GM12878 (cell line): ENCODE measurements at regions not wholly inside any gene's neighbourhood (a gene's known extent, or its start where the extent isn't known, plus 50 kb on each side); places are given as distances from the start of the nearest gene placed in this dataset.

Source experiments
- ATAC-seq: fragments of 200-7000 bp; cut with Tn5 transposase; 3 replicates; pipeline ENCODE4 v1.9.1; 2020; ENCODE audit warnings: mild to moderate bottlenecking, moderate library complexity
- BruUV-seq: library from RNA; stranded (reverse); fragments of 400-500 nt; replicated peaks from 2 replicates; lab custom pipeline; 2021; lab: Mats Ljungman, UMichigan
- CTCF ChIA-PET: fragments of 300-600 bp; sonication (Branson Sonifier 250); formaldehyde crosslinking; extraction: SDS; loops from one replicate; lab custom pipeline; 2021; ENCODE audit warnings: inconsistent platforms; lab: Yijun Ruan, JAX
- POLR2A ChIA-PET: fragments of 350-600 bp; formaldehyde crosslinking; extraction: SDS; loops from one replicate; lab custom pipeline; 2021; ENCODE audit warnings: inconsistent platforms; lab: Charles Lee
- RAD21 ChIA-PET: fragments of 300-600 bp; sonication (Branson Sonifier 250); formaldehyde crosslinking; loops from one replicate; lab custom pipeline; 2023; ENCODE audit warnings: antibody characterized with exemption; ENCODE audit not compliant: unreplicated experiment; lab: Charles Lee
- SMC1A ChIA-PET: fragments of 300-600 bp; sonication (Branson Sonifier 250); formaldehyde crosslinking; loops from one replicate; lab custom pipeline; 2023; ENCODE audit not compliant: unreplicated experiment, uncharacterized antibody; lab: Charles Lee
- DNase-seq: peaks from one replicate; pipeline ENCODE4 v3.0.0-alpha.2; 2011; ENCODE audit warnings: low read depth, low spot score
- FAIRE-seq: peaks from 3 replicates; lab custom pipeline; 2011; peaks lifted over from hg19 to GRCh38; lab: Jason Lieb, UNC
- H2AFZ ChIP-seq: 2 replicates; pipeline ENCODE4 v1.6.0; 2011; ENCODE audit warnings: low read depth, low read length, control low read depth; ENCODE audit not compliant: control insufficient read depth
- H3K27ac ChIP-seq: 2 replicates; pipeline ENCODE4 v1.5.1; 2011; ENCODE audit warnings: control low read depth; ENCODE audit not compliant: control insufficient read depth, insufficient read depth
- H3K27me3 ChIP-seq, 2 experiments: replicated peaks in 1 of 2; 2 replicates each; pipeline versions ENCODE4 v1.6.0 to v1.6.1; 2011; ENCODE audit warnings: low read length in 1 of 2; ENCODE audit not compliant: control insufficient read depth in 2 of 2, insufficient read depth in 2 of 2
- H3K36me3 ChIP-seq, 2 experiments: 2 replicates each; pipeline ENCODE4 v1.5.1; 2011; ENCODE audit warnings: low read length in 1 of 2; ENCODE audit not compliant: control insufficient read depth in 2 of 2, insufficient read depth in 2 of 2
- H3K4me1 ChIP-seq: 2 replicates; pipeline ENCODE4 v1.6.1; 2011; ENCODE audit warnings: mild to moderate bottlenecking, low read length, moderate library complexity, mixed read lengths; ENCODE audit not compliant: control insufficient read depth, insufficient read depth
- H3K4me2 ChIP-seq: 2 replicates; pipeline ENCODE4 v1.6.0; 2011; ENCODE audit warnings: control low read depth; ENCODE audit not compliant: control insufficient read depth, insufficient read depth
- H3K4me3 ChIP-seq: fragments of 200-600 bp; sonication (generic); 2 replicates; pipeline ENCODE4 v1.5.1; 2016
- H3K79me2 ChIP-seq: 2 replicates; pipeline ENCODE4 v1.6.0; 2011; ENCODE audit warnings: low read length; ENCODE audit not compliant: control insufficient read depth, insufficient read depth
- H3K9ac ChIP-seq: 2 replicates; pipeline ENCODE4 v1.8.0; 2011; ENCODE audit warnings: low read length, control low read depth, mixed read lengths; ENCODE audit not compliant: control insufficient read depth, insufficient read depth
- H3K9me3 ChIP-seq: replicated peaks from 3 replicates; pipeline ENCODE4 v1.5.1; 2011; ENCODE audit warnings: mild to moderate bottlenecking, low read length; ENCODE audit not compliant: control insufficient read depth, insufficient read depth
- H4K20me1 ChIP-seq: 2 replicates; pipeline ENCODE4 v1.6.0; 2011; ENCODE audit not compliant: control insufficient read depth, insufficient read depth
- ATF7 ChIP-seq: fragments of 450-650 bp; IDR thresholded peaks from 2 replicates; pipeline ENCODE4 v1.6.1; 2016; ENCODE audit warnings: low read depth, mild to moderate bottlenecking
- CBX3 ChIP-seq: fragments of 200-600 bp; sonication (generic); IDR thresholded peaks from 2 replicates; pipeline ENCODE4 v1.6.1; 2016; ENCODE audit warnings: low read depth, borderline replicate concordance
- CREB1 ChIP-seq: IDR thresholded peaks from 2 replicates; pipeline ENCODE4 v1.6.1; 2012; ENCODE audit warnings: low read depth, mild to moderate bottlenecking, inconsistent platforms
- FOXK2 ChIP-seq: fragments of 450-650 bp; IDR thresholded peaks from 2 replicates; pipeline ENCODE4 v1.6.1; 2017; ENCODE audit warnings: mild to moderate bottlenecking, moderate library complexity
- KDM1A ChIP-seq: fragments of 200-600 bp; sonication (generic); IDR thresholded peaks from 2 replicates; pipeline ENCODE4 v1.6.1; 2016; ENCODE audit warnings: borderline replicate concordance
- NFXL1 ChIP-seq: fragments of 450-650 bp; IDR thresholded peaks from 2 replicates; pipeline ENCODE4 v1.6.1; 2017; ENCODE audit warnings: antibody characterized with exemption, mild to moderate bottlenecking, borderline replicate concordance
- NR2C2 ChIP-seq: IDR thresholded peaks from 2 replicates; pipeline ENCODE4 v1.6.1; 2011; ENCODE audit warnings: borderline replicate concordance, low read depth; ENCODE audit not compliant: control insufficient read depth, insufficient read length
- RELA ChIP-seq: fragments of 450-650 bp; IDR thresholded peaks from 2 replicates; pipeline ENCODE4 v1.8.0; 2014; ENCODE audit warnings: borderline replicate concordance; ENCODE audit not compliant: partially characterized antibody
- TCF3 ChIP-seq: IDR thresholded peaks from 2 replicates; pipeline ENCODE4 v1.6.1; 2012; ENCODE audit warnings: low read depth, mild to moderate bottlenecking, low read length, borderline replicate concordance; ENCODE audit not compliant: insufficient read depth
- ZNF274 ChIP-seq: IDR thresholded peaks from one replicate; pipeline ENCODE4 v1.8.0; 2011; ENCODE audit not compliant: insufficient read length, insufficient read depth
- WGBS: methylation state at CpG from one replicate; pipeline ENCODE4 v1.1.6; 2016; ENCODE audit warnings: low lambda C conversion rate; ENCODE audit not compliant: insufficient replicate concordance, insufficient coverage; ENCODE audit errors: missing lambda C conversion rate; 5-methylcytosine and 5-hydroxymethylcytosine counted together
- in situ Hi-C: fragments of 300-500 bp; cut with MboI; formaldehyde crosslinking; loops from 9 replicates; pipeline ENCODE4 v1.14.3; 2018; ENCODE audit warnings: mixed read lengths
- intact Hi-C: fragments of 100-400 bp; cut with micrococcal nuclease; formaldehyde crosslinking; loops from one replicate; pipeline ENCODE4 v1.14.2; 2022; ENCODE audit not compliant: unreplicated experiment
- TF ChIP-seq, protein P1 (sequence below): fragments of 450-650 bp; IDR thresholded peaks from 2 replicates; pipeline ENCODE4 v1.6.1; 2016; ENCODE audit warnings: mild to moderate bottlenecking
- TF ChIP-seq, protein P2 (sequence below): fragments of 450-650 bp; IDR thresholded peaks from 2 replicates; pipeline ENCODE4 v1.6.1; 2018; ENCODE audit warnings: borderline replicate concordance, mild to moderate bottlenecking; ENCODE audit not compliant: partially characterized antibody
- TF ChIP-seq, protein P3 (sequence below): IDR thresholded peaks from 2 replicates; pipeline ENCODE4 v1.6.1; 2011; ENCODE audit warnings: borderline replicate concordance, low read depth, mild to moderate bottlenecking, moderate library complexity, low read length; ENCODE audit not compliant: insufficient read depth, poor library complexity, severe bottlenecking
- TF ChIP-seq, protein P4 (sequence below): fragments of 450-650 bp; IDR thresholded peaks from 2 replicates; pipeline ENCODE4 v1.6.1; 2017; ENCODE audit warnings: borderline replicate concordance
- TF ChIP-seq, protein P5 (sequence below): IDR thresholded peaks from 2 replicates; pipeline ENCODE4 v1.6.1; 2012; ENCODE audit warnings: low read depth, low read length, improper control_type of control experiment

DNA sequence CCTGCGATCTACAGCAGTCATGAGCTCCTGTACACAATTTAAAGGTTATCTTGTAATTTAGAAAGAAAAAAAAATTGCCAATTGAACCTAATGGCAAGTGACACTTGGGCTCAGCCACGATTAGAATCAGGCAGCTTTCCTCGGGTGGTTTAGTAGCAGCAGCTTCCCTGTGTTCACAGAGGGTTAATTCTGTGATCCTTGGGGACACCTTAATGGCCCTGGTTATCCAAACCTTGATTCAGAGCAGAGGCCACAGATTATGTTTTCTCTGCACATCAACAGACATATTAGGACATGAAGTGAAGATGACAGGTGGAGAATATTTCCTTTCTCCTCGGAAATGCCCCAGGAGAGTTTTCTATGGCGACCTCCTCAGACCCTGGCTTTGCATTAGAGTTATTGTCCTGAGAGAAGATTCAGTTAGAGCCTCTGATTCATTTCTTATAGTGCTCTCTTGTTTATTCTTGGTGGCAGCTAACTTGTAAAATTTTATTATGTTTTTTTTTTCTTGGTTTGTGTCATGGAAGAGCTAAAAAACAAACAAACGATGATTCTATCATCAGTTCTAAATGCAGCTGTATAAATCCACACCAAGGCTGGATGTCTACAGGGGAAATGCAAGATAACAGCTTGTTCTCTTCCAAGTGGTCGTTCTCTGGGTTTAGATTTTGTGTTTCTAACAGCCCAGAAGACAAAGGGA lies 351.2 kb upstream of the DYNLRB2 start (continued):
- TF ChIP-seq NFXL1 (no peak), RELA (no peak), FOXK2 (no peak), NR2C2 (no peak)
- TF ChIP-seq, protein P1, sequence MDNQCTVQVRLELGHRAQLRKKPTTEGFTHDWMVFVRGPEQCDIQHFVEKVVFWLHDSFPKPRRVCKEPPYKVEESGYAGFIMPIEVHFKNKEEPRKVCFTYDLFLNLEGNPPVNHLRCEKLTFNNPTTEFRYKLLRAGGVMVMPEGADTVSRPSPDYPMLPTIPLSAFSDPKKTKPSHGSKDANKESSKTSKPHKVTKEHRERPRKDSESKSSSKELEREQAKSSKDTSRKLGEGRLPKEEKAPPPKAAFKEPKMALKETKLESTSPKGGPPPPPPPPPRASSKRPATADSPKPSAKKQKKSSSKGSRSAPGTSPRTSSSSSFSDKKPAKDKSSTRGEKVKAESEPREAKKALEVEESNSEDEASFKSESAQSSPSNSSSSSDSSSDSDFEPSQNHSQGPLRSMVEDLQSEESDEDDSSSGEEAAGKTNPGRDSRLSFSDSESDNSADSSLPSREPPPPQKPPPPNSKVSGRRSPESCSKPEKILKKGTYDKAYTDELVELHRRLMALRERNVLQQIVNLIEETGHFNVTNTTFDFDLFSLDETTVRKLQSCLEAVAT = no peak

DNA sequence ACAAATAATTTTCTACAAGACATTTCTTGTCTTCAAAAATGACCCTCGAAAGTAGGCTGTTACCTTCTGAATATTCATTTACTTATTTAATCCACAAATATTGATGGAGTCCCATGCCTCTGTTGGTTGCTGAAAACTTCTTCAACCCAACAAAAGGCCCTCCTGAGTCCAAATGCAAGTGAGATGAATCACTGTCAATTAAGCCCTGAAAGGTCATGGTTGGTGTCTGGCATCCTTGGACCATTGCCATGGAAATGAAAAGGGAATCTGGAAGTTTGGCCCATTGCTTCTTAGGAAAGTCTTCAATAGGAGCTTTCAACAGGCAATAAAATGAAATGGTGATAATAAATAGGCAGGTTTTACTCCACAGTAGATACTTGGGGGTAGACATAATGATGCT lies 364.7 kb upstream of the DYNLRB2 start:
- WGBS = 0% methylated on average over 1 of the region's 1 CpG
- no peaks in the 10 kb centered on the region for H3K79me2 ChIP-seq
- ChIA-PET SMC1A (no interaction called here), RAD21 (no interaction called here), POLR2A (no interaction called here), CTCF (no interaction called here)
- H4K20me1 ChIP-seq = no peaks in the 10 kb centered on the region
- ATAC-seq (no peak), DNase-seq (no peak), FAIRE-seq (no peak)
- no peaks in the 10 kb centered on the region for H3K4me1 ChIP-seq
- H3K4me3 ChIP-seq = no peak overlapping the region
- in situ Hi-C loops = no loop called here
- no peak overlapping the region for H3K27ac ChIP-seq
- intact Hi-C loops = no loop called here
- no peak overlapping the region for H3K4me2 ChIP-seq
- no TSS peak for BruUV-seq
- no peak overlapping the region for H2AFZ ChIP-seq
- no peak overlapping the region for H3K9ac ChIP-seq
- H3K9me3 ChIP-seq = no peaks in the 10 kb centered on the region
- H3K36me3 ChIP-seq = no peaks in the 10 kb centered on the region
- peaks cover 0 to 4% of the 10 kb centered on the region in 2 experiments; a peak in 1 of 4 replicates for H3K27me3 ChIP-seq
- TF ChIP-seq, protein P2, sequence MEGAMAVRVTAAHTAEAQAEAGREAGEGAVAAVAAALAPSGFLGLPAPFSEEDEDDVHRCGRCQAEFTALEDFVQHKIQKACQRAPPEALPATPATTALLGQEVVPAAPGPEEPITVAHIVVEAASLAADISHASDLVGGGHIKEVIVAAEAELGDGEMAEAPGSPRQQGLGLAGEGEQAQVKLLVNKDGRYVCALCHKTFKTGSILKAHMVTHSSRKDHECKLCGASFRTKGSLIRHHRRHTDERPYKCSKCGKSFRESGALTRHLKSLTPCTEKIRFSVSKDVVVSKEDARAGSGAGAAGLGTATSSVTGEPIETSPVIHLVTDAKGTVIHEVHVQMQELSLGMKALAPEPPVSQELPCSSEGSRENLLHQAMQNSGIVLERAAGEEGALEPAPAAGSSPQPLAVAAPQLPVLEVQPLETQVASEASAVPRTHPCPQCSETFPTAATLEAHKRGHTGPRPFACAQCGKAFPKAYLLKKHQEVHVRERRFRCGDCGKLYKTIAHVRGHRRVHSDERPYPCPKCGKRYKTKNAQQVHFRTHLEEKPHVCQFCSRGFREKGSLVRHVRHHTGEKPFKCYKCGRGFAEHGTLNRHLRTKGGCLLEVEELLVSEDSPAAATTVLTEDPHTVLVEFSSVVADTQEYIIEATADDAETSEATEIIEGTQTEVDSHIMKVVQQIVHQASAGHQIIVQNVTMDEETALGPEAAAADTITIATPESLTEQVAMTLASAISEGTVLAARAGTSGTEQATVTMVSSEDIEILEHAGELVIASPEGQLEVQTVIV = no peak
- TF ChIP-seq CREB1 (no peak), CBX3 (no peak), NFXL1 (no peak), ATF7 (no peak), RELA (no peak), TCF3 (no peak), KDM1A (no peak), ZNF274 (no peak)
- TF ChIP-seq, protein P3, sequence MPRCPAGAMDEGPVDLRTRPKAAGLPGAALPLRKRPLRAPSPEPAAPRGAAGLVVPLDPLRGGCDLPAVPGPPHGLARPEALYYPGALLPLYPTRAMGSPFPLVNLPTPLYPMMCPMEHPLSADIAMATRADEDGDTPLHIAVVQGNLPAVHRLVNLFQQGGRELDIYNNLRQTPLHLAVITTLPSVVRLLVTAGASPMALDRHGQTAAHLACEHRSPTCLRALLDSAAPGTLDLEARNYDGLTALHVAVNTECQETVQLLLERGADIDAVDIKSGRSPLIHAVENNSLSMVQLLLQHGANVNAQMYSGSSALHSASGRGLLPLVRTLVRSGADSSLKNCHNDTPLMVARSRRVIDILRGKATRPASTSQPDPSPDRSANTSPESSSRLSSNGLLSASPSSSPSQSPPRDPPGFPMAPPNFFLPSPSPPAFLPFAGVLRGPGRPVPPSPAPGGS = no peak
- TF ChIP-seq, protein P4, sequence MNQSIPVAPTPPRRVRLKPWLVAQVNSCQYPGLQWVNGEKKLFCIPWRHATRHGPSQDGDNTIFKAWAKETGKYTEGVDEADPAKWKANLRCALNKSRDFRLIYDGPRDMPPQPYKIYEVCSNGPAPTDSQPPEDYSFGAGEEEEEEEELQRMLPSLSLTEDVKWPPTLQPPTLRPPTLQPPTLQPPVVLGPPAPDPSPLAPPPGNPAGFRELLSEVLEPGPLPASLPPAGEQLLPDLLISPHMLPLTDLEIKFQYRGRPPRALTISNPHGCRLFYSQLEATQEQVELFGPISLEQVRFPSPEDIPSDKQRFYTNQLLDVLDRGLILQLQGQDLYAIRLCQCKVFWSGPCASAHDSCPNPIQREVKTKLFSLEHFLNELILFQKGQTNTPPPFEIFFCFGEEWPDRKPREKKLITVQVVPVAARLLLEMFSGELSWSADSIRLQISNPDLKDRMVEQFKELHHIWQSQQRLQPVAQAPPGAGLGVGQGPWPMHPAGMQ = no peak
- TF ChIP-seq, protein P5, sequence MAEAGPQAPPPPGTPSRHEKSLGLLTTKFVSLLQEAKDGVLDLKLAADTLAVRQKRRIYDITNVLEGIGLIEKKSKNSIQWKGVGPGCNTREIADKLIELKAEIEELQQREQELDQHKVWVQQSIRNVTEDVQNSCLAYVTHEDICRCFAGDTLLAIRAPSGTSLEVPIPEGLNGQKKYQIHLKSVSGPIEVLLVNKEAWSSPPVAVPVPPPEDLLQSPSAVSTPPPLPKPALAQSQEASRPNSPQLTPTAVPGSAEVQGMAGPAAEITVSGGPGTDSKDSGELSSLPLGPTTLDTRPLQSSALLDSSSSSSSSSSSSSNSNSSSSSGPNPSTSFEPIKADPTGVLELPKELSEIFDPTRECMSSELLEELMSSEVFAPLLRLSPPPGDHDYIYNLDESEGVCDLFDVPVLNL = no peak
